Mesendoderm (in vitro differentiated cells): ENCODE measurements at regions not wholly inside any gene's neighbourhood (a gene's known extent, or its start where the extent isn't known, plus 50 kb on each side); places are given as distances from the start of the nearest gene placed in this dataset. TPM values are rescaled to one million over a fixed set of nuclear protein-coding genes. Genes with fewer than 3 reads are reported as not detected.

Experiments used
- DNase-seq: peaks from one replicate; pipeline ENCODE4 v3.0.0; 2013
- H2AK5ac ChIP-seq: 2 replicates; pipeline ENCODE4 v1.6.1; 2013; ENCODE audit warnings: low read length, inconsistent platforms
- H2BK120ac ChIP-seq: 2 replicates; pipeline ENCODE4 v1.6.1; 2013; ENCODE audit warnings: low read depth, mild to moderate bottlenecking, low read length, moderate library complexity, mixed read lengths
- H2BK15ac ChIP-seq: replicated peaks from 2 replicates; pipeline ENCODE4 v1.6.1; 2013; ENCODE audit warnings: low read depth, mild to moderate bottlenecking, moderate library complexity
- H2BK5ac ChIP-seq: 2 replicates; pipeline ENCODE4 v1.6.1; 2013; ENCODE audit warnings: low read length, inconsistent platforms
- H3K18ac ChIP-seq: 2 replicates; pipeline ENCODE4 v1.6.1; 2013; ENCODE audit warnings: mild to moderate bottlenecking, low read length, mixed read lengths
- H3K23ac ChIP-seq: one replicate; pipeline ENCODE4 v1.6.1; 2013; ENCODE audit warnings: low read length
- H3K27ac ChIP-seq: 2 replicates; pipeline ENCODE4 v1.5.1; 2013; ENCODE audit warnings: low read depth, mild to moderate bottlenecking, inconsistent platforms, low read length, moderate library complexity
- H3K27me3 ChIP-seq: 2 replicates; pipeline ENCODE4 v1.6.1; 2013; ENCODE audit warnings: low read length, control low read depth, mild to moderate bottlenecking, inconsistent platforms; ENCODE audit not compliant: insufficient read depth, poor library complexity
- H3K36me3 ChIP-seq: 2 replicates; pipeline ENCODE4 v1.6.1; 2013; ENCODE audit warnings: low read length, inconsistent platforms; ENCODE audit not compliant: control insufficient read depth, insufficient read depth
- H3K4ac ChIP-seq: one replicate; pipeline ENCODE4 v1.6.1; 2013; ENCODE audit warnings: low read depth, mild to moderate bottlenecking, low read length, moderate library complexity
- H3K4me1 ChIP-seq: 2 replicates; pipeline ENCODE4 v1.6.1; 2013; ENCODE audit warnings: low read depth, low read length, inconsistent platforms; ENCODE audit not compliant: control insufficient read depth
- H3K4me2 ChIP-seq: 2 replicates; pipeline ENCODE4 v1.6.1; 2013; ENCODE audit warnings: low read length
- H3K4me3 ChIP-seq: 2 replicates; pipeline ENCODE4 v1.5.1; 2013; ENCODE audit warnings: mild to moderate bottlenecking, low read length
- H3K56ac ChIP-seq: one replicate; pipeline ENCODE4 v1.6.1; 2013; ENCODE audit warnings: low read length
- H3K79me1 ChIP-seq: 2 replicates; pipeline ENCODE4 v1.6.1; 2013; ENCODE audit warnings: low read length, inconsistent platforms
- H3K79me2 ChIP-seq: 2 replicates; pipeline ENCODE4 v1.6.1; 2013; ENCODE audit warnings: mild to moderate bottlenecking, low read length; ENCODE audit not compliant: control insufficient read depth, insufficient read depth
- H3K9ac ChIP-seq: 2 replicates; pipeline ENCODE4 v1.6.1; 2013; ENCODE audit warnings: low read length, inconsistent platforms
- H4K5ac ChIP-seq: one replicate; pipeline ENCODE4 v1.6.1; 2013; ENCODE audit warnings: low read length
- H4K8ac ChIP-seq: one replicate; pipeline ENCODE4 v1.6.1; 2013; ENCODE audit warnings: low read depth, mild to moderate bottlenecking, control low read depth, low read length, moderate library complexity
- WGBS: extraction: QIAGEN DNeasy Blood & Tissue Kit; methylation state at CpG from one replicate; pipeline ENCODE4 v1.1.7; 2013; ENCODE audit warnings: low lambda C conversion rate, missing lambda C conversion rate; ENCODE audit not compliant: insufficient coverage; ENCODE audit errors: extremely low coverage; 5-methylcytosine and 5-hydroxymethylcytosine counted together
- small RNA-seq: library from polyadenylated mRNA; stranded (forward); fragments of <200 nt; extraction: miRNeasy Mini kit (QIAGEN cat#:217004); gene quantifications from one replicate; pipeline ENCODE3, GENCODE V24; 2013; ENCODE audit not compliant: insufficient read depth

DNA sequence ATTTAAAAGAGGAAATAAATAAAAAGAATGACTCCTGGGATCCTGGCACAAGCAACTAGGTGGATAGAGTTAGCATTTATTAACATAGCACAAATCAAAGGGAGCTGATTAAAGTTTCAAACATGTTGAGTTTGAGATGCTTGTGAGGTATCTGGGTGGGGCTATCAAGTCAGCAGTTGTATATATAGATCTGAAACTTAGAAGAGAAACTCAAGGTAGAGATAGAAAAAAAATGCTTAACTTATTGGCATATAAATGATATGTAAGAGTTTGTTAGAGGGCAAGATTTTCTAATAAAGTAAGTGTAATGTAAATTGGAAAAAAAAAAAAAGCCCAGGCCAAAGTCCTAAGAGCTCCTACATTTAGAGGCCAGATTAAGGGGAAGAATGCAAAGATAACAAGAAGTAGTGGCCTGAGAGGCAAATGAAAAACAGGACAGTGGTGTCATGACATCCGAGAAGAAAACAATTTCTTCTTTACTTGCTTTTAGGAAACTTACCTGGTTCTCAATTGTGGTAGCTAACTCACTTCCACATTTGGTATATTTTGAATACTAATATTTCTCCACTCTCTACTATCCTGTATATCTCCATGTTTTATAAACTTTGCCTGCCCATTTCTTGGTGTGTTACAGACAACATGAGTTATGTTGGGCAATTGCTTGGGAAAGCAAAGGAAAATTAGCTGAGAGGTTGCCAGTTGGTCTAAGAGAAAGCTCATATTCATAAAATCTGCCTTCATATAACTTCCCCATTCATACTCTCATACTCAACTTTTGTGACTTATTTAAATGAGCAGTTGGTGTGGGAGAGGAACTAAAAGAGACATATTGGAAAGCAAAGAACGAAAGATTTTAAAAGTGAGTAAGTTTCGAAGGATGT is 169.2 kb downstream of the PARM1 start:
- Histone ChIP-seq H2BK5ac (no peak overlapping the region), H4K8ac (no peak overlapping the region), H3K79me2 (no peaks in the 10 kb centered on the region), H3K4me2 (no peak overlapping the region), H3K56ac (no peak overlapping the region), H3K4me1 (no peaks in the 10 kb centered on the region), H3K27me3 (no peaks in the 10 kb centered on the region), H3K18ac (no peak overlapping the region), H2BK15ac (no peak overlapping the region), H2BK120ac (no peak overlapping the region), H3K36me3 (no peaks in the 10 kb centered on the region), H3K4me3 (no peak overlapping the region), H3K9ac (no peak overlapping the region), H3K79me1 (no peaks in the 10 kb centered on the region), H4K5ac (no peak overlapping the region), H2AK5ac (no peak overlapping the region), H3K27ac (no peak overlapping the region), H3K23ac (no peak overlapping the region), H3K4ac (no peak overlapping the region)
- DNase-seq: no peak
- WGBS: no CpG with 5 or more reads among the region's 3 CpGs

Small RNA genes in the stretch of these regions (small RNA-seq; reads per million reads assigned to genes)
- not detected for gene AC093870.1
